ENCODE measurements at regions not wholly inside any gene's neighbourhood (a gene's known extent, or its start where the extent isn't known, plus 50 kb on each side); places are given as distances from the start of the nearest gene placed in this dataset.

- intact Hi-C loops (cut with DNase I, micrococcal nuclease): no loop called here
- Histone ChIP-seq H3K36me3 (ENCODE audit: low read depth) (no peaks in the 10 kb centered on the region), H3K4me1 (ENCODE audit: low read depth) (no peaks in the 10 kb centered on the region), H3K9me3 (no peaks in the 10 kb centered on the region), H3K4me3 (no peak overlapping the region)
- ATAC-seq: no peak
- no peak for DNase-seq
- no peak for TF ChIP-seq CTCF (IDR thresholded peaks at IDR 0.05)
These were observed 196.0 kb upstream of the BCL6 start for GRCh38 chr3:187941135-187941847.

GRCh38 chr3:187941848-187942194, 196.6 kb upstream of the BCL6 start:
- DNase-seq (no peak), ATAC-seq (no peak)
- intact Hi-C loops (cut with DNase I, micrococcal nuclease): no loop called here
- Histone ChIP-seq H3K9me3 (no peaks in the 10 kb centered on the region), H3K36me3 (ENCODE audit: low read depth) (no peaks in the 10 kb centered on the region), H3K4me1 (ENCODE audit: low read depth) (no peaks in the 10 kb centered on the region), H3K4me3 (no peak overlapping the region)
- no peak for TF ChIP-seq CTCF (IDR thresholded peaks at IDR 0.05)

GRCh38 chr3:187942658-187943241, 197.5 kb upstream of the BCL6 start:
- no peak overlapping the region for H3K4me3 ChIP-seq
- H3K4me1 ChIP-seq (ENCODE audit: low read depth): no peaks in the 10 kb centered on the region
- DNase-seq (no peak), ATAC-seq (peak; percentile 30)
- intact Hi-C loops (cut with DNase I, micrococcal nuclease): no loop called here
- H3K9me3 ChIP-seq: no peaks in the 10 kb centered on the region
- no peak for TF ChIP-seq CTCF (IDR thresholded peaks at IDR 0.05)
- no peaks in the 10 kb centered on the region for H3K36me3 ChIP-seq (ENCODE audit: low read depth)

GRCh38 chr3:187943677-187944389, 198.6 kb upstream of the BCL6 start:
- intact Hi-C loops (cut with DNase I, micrococcal nuclease): no loop called here
- no peak for ATAC-seq
- Histone ChIP-seq H3K9me3 (no peaks in the 10 kb centered on the region), H3K36me3 (ENCODE audit: low read depth) (no peaks in the 10 kb centered on the region), H3K4me1 (ENCODE audit: low read depth) (no peaks in the 10 kb centered on the region), H3K4me3 (no peak overlapping the region)
- DNase-seq: no peak
- no peak for TF ChIP-seq CTCF (IDR thresholded peaks at IDR 0.05)

GRCh38 chr3:187944390-187945179, 199.3 kb upstream of the BCL6 start:
- Histone ChIP-seq H3K4me1 (ENCODE audit: low read depth) (no peaks in the 10 kb centered on the region), H3K36me3 (ENCODE audit: low read depth) (no peaks in the 10 kb centered on the region), H3K4me3 (no peak overlapping the region), H3K9me3 (no peaks in the 10 kb centered on the region)
- DNase-seq: no peak
- ATAC-seq: peak; percentile 15
- intact Hi-C loops (cut with DNase I, micrococcal nuclease): no loop called here
- no peak for TF ChIP-seq CTCF (IDR thresholded peaks at IDR 0.05)
